ENCODE measurements at regions not wholly inside any gene's neighbourhood (a gene's known extent, or its start where the extent isn't known, plus 50 kb on each side); places are given as distances from the start of the nearest gene placed in this dataset.

GRCh38 chr3:145243875-145244274 lies 917.1 kb downstream of the PLOD2 start:
- TF ChIP-seq POLR2A (IDR thresholded peaks at IDR 0.05; ENCODE audit: low read depth, low read length) (no peak), POLR2AphosphoS5 (IDR thresholded peaks at IDR 0.05; ENCODE audit: low read depth, low read length) (no peak), TAF1 (IDR thresholded peaks at IDR 0.05; ENCODE audit: borderline replicate concordance, low read depth, low read length) (no peak)
